DND-41 (cell line): ENCODE measurements at regions not wholly inside any gene's neighbourhood (a gene's known extent, or its start where the extent isn't known, plus 50 kb on each side); places are given as distances from the start of the nearest gene placed in this dataset.

ENCODE experiments used
- ATAC-seq: fragments of 200-7000 bp; cut with Tn5 transposase; 3 replicates; pipeline ENCODE4 v1.9.1; 2021; ENCODE audit warnings: low read depth; ENCODE audit not compliant: insufficient read depth
- DNase-seq: peaks from one replicate; pipeline ENCODE4 v3.0.0-alpha.2; 2020
- H2AFZ ChIP-seq: 2 replicates; pipeline ENCODE4 v1.6.0; 2012; ENCODE audit warnings: low read depth, low read length
- H3K27ac ChIP-seq: 2 replicates; pipeline ENCODE4 v1.5.1; 2012; ENCODE audit warnings: low read length, inconsistent platforms
- H3K27me3 ChIP-seq: fragments of 200-600 bp; sonication (generic); 2 replicates; pipeline ENCODE4 v1.6.0; 2012; ENCODE audit warnings: low read length, mild to moderate bottlenecking, inconsistent platforms; ENCODE audit not compliant: insufficient read depth, poor library complexity
- H3K36me3 ChIP-seq: 2 replicates; pipeline ENCODE4 v1.5.1; 2012; ENCODE audit warnings: low read length, inconsistent platforms; ENCODE audit not compliant: insufficient read depth
- H3K4me1 ChIP-seq: 2 replicates; pipeline ENCODE4 v1.5.1; 2012; ENCODE audit warnings: mild to moderate bottlenecking, low read length; ENCODE audit not compliant: insufficient read depth
- H3K4me2 ChIP-seq: 2 replicates; pipeline ENCODE4 v1.6.0; 2012; ENCODE audit warnings: mild to moderate bottlenecking, moderate library complexity, low read length, inconsistent platforms; ENCODE audit not compliant: insufficient read depth
- H3K4me3 ChIP-seq, 2 experiments: fragments of 200-600 bp in 1 of 2; shearing (Covaris generic) in 1 of 2; 2 replicates each; pipeline ENCODE4 v1.5.1; 2012 to 2016; ENCODE audit warnings: inconsistent platforms in 2 of 2, low read length in 2 of 2, mild to moderate bottlenecking in 2 of 2, low read depth in 1 of 2, moderate library complexity in 1 of 2
- H3K79me2 ChIP-seq: 2 replicates; pipeline ENCODE4 v1.6.0; 2012; ENCODE audit warnings: low read length, inconsistent platforms; ENCODE audit not compliant: insufficient read depth
- H3K9ac ChIP-seq: 2 replicates; pipeline ENCODE4 v1.6.0; 2012; ENCODE audit warnings: low read depth, mild to moderate bottlenecking, inconsistent platforms, low read length, moderate library complexity
- H3K9me3 ChIP-seq: 2 replicates; pipeline ENCODE4 v1.5.1; 2012; ENCODE audit warnings: low read length, moderate library complexity, mild to moderate bottlenecking, inconsistent platforms; ENCODE audit not compliant: insufficient read depth, severe bottlenecking
- H4K20me1 ChIP-seq: 2 replicates; pipeline ENCODE4 v1.6.0; 2012; ENCODE audit warnings: low read length; ENCODE audit not compliant: insufficient read depth
- EZH2 ChIP-seq: IDR thresholded peaks from 3 replicates; pipeline ENCODE4 v1.6.1; 2012; ENCODE audit warnings: borderline replicate concordance, low read depth, mild to moderate bottlenecking, moderate library complexity, low read length, inconsistent platforms; ENCODE audit not compliant: severe bottlenecking
- TF ChIP-seq, protein P1 (sequence below): IDR thresholded peaks from 2 replicates; pipeline ENCODE4 v1.5.1; 2012; ENCODE audit warnings: borderline replicate concordance, low read length, moderate library complexity, mild to moderate bottlenecking; ENCODE audit not compliant: poor library complexity, severe bottlenecking; ENCODE audit errors: extremely low read depth

DNA sequence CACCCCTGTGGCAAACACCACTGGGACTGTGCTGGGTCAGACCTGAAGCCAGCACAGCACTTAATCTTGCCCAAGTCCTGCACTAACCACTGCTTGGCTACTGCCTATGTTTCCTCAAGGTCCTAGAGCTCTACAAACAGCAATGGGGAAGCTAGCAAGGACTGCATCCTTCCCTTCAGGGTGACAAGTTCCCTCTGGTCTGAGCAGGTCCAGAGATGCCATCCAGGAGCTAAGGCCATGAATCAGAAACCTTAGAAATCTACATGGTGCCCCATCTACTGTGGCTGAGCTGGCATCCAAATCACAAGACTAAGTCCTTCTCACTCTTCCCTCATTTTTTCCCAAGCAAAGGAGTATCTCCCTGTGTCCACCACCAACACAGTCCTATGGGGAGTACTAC is 239.7 kb upstream of the UGT8 start:
- Histone ChIP-seq H3K4me1 (no peaks in the 10 kb centered on the region), H3K9ac (no peak overlapping the region), H3K4me2 (no peak overlapping the region), H3K4me3 (no peak overlapping the region), H3K27me3 (no peaks in the 10 kb centered on the region), H3K9me3 (no peaks in the 10 kb centered on the region), H3K27ac (no peak overlapping the region), H4K20me1 (no peaks in the 10 kb centered on the region), H3K36me3 (no peaks in the 10 kb centered on the region), H2AFZ (no peak overlapping the region), H3K79me2 (no peaks in the 10 kb centered on the region)
- ATAC-seq (no peak), DNase-seq (no peak)
- TF ChIP-seq, protein P1, sequence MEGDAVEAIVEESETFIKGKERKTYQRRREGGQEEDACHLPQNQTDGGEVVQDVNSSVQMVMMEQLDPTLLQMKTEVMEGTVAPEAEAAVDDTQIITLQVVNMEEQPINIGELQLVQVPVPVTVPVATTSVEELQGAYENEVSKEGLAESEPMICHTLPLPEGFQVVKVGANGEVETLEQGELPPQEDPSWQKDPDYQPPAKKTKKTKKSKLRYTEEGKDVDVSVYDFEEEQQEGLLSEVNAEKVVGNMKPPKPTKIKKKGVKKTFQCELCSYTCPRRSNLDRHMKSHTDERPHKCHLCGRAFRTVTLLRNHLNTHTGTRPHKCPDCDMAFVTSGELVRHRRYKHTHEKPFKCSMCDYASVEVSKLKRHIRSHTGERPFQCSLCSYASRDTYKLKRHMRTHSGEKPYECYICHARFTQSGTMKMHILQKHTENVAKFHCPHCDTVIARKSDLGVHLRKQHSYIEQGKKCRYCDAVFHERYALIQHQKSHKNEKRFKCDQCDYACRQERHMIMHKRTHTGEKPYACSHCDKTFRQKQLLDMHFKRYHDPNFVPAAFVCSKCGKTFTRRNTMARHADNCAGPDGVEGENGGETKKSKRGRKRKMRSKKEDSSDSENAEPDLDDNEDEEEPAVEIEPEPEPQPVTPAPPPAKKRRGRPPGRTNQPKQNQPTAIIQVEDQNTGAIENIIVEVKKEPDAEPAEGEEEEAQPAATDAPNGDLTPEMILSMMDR, result no peak
- no peak for TF ChIP-seq EZH2

DNA sequence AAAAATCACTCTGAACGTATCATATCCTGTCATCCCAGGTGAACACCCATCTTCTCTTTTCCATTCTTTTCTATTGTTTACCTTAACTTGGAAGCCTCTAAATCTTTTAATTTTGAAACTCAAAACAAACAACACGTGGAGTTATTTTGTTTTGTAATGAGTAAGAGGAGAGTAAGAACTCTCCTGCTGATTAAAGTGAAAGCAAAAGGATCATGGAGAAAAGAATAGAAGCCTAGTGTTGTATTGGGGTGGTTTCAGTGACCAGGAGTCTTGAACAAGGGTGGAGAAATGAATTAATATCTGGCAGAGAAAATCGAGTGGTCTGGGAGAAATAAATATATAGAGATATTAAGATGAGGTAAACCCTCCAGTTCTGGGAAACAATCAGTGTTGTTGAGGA is 237.4 kb upstream of the UGT8 start:
- Histone ChIP-seq H2AFZ (no peak overlapping the region), H3K79me2 (no peaks in the 10 kb centered on the region), H3K9me3 (no peaks in the 10 kb centered on the region), H3K4me3 (no peak overlapping the region), H3K4me1 (no peaks in the 10 kb centered on the region), H3K4me2 (no peak overlapping the region), H3K27ac (no peak overlapping the region), H3K27me3 (no peaks in the 10 kb centered on the region), H3K9ac (no peak overlapping the region), H3K36me3 (no peaks in the 10 kb centered on the region), H4K20me1 (no peaks in the 10 kb centered on the region)
- TF ChIP-seq, protein P1, result no peak
- no peak for TF ChIP-seq EZH2
- no peak for ATAC-seq
- DNase-seq, result no peak

DNA sequence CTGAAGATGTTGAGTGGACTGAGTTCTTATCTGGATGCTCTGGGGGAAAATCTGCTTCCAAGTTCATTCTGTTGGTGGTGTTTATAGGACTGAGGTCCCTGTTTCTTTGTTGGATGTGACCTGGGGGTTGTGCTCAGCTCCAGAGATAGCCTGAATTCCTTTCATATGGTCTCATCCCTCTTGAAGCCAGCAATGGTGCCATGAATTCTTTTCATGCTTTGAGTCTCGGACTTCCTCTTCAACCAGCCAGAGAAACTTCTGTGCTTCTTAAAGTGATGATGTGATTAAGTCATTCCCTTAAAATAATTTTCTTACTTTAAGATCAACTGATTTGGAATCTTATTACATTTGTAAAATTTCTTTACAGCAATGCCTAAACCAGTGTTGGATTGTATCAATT is 233.8 kb upstream of the UGT8 start:
- TF ChIP-seq, protein P1, result no peak
- no peak for TF ChIP-seq EZH2
- Histone ChIP-seq H3K4me2 (no peak overlapping the region), H3K9ac (no peak overlapping the region), H3K79me2 (no peaks in the 10 kb centered on the region), H3K27ac (no peak overlapping the region), H4K20me1 (no peaks in the 10 kb centered on the region), H3K27me3 (no peaks in the 10 kb centered on the region), H3K4me3 (no peak overlapping the region), H3K4me1 (no peaks in the 10 kb centered on the region), H2AFZ (no peak overlapping the region), H3K36me3 (no peaks in the 10 kb centered on the region), H3K9me3 (no peaks in the 10 kb centered on the region)
- ATAC-seq, result no peak
- no peak for DNase-seq

DNA sequence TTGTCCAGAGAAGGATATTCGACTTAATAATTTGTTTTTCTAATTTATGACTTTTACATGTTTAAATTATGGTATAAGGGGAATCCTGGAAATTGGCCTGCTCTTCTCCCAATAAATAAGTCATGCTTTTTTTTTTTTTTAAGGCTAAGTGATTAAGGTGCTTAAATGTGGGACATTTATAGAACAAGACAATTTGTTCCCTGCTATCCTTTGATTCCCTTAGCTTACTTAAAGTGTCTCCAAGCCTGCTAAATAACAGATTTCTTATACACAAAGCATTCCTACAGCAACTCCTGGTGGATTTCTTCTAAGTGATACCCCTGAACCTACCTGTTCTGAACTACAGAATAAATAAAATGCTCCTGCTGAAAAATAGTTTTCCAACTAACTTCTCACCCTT is 233.0 kb upstream of the UGT8 start:
- Histone ChIP-seq H3K9me3 (no peaks in the 10 kb centered on the region), H3K4me2 (no peak overlapping the region), H3K4me3 (no peak overlapping the region), H3K36me3 (no peaks in the 10 kb centered on the region), H4K20me1 (no peaks in the 10 kb centered on the region), H3K27ac (no peak overlapping the region), H3K79me2 (no peaks in the 10 kb centered on the region), H3K4me1 (no peaks in the 10 kb centered on the region), H3K27me3 (no peaks in the 10 kb centered on the region), H2AFZ (no peak overlapping the region), H3K9ac (no peak overlapping the region)
- DNase-seq, result no peak
- TF ChIP-seq, protein P1, result no peak
- TF ChIP-seq EZH2, result no peak
- ATAC-seq, result no peak
